ENCODE measurements at regions not wholly inside any gene's neighbourhood (a gene's known extent, or its start where the extent isn't known, plus 50 kb on each side); places are given as distances from the start of the nearest gene placed in this dataset.

DNA sequence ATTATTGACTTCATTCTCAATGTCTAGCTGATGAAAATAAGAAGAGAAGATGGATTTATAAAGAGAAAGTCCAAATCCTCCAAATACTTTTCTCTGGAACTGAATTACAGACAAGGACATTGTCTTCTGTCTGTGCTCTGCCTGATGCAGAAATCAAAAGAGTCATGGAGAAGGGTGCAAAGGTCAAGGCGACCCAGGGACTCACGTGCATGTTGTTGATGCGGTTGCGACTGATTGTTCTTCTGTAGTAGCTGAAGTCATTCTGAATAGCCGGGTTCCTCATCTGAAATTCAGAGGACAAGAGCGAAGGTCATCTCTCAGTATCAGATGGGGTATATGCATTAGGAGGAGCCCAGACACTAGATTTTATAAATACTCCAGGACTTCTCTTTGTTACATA, 104.4 kb downstream of the CYRIA start:
- DNase-seq: no peak

DNA sequence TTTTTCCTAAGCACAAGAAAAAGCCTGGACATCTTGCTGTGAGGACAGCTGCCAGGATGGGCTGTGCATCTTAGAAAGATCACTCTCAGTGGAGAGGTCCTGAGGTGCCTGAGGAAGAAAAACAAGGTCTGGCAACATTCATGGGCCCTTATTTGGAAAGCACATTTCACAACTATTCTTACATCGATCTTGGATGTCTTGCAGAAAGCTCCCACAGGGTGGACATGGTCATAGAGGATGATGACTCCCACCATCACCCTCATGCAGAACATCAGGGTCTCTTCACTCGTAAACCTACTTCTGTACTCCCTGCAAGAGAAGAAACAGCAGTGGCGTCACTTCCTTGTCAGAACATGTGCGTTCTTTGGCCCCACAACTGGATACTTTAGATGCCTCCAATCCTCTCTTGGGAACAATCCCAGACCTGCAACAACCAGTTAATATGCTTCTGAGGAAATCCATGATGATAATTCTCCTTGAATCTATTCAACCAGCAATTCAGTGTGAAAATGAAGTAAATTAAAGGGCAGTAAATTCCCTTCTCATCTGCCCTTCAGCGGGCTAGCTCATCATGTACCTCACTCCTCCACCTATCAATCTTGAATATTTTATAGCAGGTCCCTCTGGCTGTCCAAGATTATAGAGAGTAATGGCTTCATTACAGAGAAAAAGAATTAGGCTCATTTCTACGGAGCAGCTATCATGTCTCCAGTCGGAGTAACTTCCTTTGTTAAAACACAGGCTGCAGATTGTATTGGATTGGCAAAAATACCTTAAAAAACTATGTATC, 106.2 kb downstream of the CYRIA start:
- no peak for DNase-seq

DNA sequence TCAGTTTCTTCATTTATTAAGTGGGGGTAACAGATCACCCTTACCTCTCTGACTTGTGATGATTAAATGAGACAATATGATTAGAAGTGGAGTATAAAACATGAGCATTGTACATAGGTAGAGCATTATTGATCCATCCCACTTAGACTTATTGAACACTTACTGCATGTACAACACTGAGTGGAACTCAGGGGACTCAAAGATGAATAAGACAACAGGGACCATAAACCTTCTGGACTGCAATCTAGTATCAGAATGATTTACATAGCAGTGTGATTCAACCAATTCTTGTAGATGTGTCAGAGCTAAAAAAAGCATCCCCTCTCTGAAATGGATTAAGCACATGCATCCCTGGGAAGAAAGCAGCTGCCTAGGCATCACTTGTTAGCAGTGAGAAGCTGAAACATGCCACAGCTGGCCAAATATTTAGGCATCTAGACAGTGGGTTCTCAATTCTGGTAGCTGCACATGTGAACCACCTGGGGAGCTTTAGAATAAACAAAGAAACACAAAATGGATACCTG, 111.5 kb downstream of the CYRIA start:
- DNase-seq: no peak

DNA sequence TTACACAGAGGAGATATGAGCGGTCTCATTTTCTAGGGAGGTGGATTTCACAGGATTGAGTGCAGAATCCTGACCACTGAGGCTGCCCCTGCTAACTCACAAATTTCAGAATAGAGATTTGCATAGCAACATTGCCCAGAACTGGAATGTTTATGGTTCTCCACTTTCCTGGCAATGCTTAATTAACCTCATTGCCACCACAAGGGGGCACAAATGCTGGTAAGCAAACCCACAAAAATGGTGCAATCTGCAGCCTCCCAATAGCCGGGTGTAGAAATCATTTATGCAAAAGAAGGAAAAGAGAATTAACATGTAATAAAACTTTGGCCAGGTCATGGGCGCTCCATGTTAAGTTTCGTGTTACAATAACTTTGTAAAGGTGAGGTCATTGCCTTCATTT, 112.4 kb downstream of the CYRIA start:
- no peak for DNase-seq

DNA sequence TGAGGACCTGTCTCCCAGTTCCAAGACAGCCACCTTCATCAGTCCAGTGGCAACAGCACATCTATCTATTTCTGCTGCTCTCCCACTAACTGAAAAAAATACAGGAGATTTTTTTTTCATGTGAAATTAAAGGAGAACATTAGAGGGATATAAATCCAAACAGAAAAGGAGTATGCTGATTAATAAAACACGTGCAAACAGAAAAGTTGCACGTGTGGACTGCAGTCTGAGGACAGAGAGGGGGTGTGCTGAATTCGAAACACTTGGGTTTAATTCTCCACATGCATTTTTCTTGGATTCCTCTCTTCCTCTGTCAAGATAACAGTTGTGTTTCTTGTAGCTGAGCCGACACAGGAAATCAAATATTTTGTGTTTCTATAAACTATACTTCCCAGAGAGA, 113.4 kb downstream of the CYRIA start:
- no peak for DNase-seq

DNA sequence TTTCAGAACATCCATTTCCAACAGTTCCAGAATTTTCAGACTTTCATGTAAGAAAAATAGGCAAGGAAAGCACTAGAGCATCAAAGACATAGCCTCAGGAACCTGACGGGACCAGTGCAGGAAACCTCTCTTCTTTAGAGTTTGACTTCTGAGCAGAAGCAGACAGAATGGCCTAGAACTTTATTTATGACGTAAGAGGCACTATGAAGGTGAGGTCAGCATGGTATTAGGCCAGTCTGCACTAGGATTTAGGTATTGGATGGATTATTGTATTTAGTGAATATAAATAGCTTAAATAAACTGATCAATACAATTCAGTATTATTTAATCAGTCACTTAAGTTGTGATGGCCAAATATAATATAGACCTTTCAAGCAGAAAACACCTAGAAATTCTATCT, 117.6 kb downstream of the CYRIA start:
- no peak for DNase-seq

DNA sequence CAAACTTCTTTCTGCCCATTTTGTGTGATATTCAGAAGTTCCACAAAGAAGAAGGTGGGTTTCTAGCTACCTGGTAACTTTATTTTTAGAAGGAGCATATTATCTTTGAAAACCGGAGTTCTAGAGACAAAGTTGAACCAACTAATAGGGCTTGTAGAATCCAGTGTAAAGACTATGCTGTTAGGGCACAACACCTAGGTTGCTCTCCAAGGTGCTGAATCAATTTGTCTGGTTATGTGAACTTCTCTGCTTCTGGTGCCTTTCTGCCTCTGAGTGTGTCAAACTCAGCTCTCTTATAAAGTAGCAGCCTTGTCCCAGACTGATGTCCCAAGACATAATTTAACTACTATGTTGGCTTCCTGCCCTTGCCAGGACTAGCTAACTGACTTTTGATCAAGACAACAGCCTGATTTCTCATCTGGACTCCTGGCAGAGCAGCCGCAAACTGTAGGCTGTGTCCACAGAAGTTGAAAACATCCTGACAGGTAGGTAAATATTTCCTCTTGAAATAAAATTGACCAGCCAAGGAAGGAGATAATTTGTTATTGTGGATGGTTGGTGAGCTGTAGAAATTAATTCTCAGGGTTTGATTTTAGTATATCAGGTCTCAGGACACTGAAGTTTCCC, 119.4 kb downstream of the CYRIA start:
- DNase-seq: no peak

DNA sequence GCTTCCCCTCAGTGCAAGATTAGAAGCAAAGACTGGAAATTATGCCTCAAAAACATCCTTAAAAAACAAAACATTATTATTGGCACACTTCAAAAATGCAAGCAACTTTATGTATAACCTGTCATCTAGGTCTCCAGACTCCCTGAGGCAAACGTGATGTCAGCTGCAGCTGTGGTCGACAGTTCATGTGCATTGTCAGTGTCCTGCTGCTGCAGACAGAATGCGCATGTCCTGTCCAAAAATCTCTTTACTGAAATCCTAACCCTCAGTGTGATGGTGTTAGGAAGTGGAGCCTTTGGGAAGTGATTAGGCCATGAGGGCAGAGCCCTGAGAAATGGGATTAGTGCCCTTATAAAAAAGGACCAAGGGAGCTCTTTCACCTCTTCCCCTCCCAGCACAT, 126.9 kb downstream of the CYRIA start:
- DNase-seq: no peak

DNA sequence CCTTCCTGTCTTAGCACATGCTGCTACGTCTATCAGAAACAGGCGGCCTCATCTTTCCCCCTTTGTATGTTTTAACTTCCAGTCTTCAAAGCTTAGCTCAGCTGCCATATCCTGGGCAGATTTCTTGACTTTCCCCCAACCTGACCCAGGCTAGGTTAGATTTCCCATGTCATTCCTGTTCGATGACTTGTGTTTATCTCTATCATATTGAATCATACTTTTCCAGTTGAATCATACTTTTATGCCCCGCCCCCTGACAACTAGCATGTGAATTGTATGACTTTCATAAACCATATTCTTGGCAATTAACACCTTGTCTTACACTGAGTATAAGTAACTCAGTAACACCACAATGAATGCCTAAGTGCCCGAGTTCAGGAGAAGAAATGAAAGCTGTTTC, 128.3 kb downstream of the CYRIA start:
- DNase-seq: no peak

DNA sequence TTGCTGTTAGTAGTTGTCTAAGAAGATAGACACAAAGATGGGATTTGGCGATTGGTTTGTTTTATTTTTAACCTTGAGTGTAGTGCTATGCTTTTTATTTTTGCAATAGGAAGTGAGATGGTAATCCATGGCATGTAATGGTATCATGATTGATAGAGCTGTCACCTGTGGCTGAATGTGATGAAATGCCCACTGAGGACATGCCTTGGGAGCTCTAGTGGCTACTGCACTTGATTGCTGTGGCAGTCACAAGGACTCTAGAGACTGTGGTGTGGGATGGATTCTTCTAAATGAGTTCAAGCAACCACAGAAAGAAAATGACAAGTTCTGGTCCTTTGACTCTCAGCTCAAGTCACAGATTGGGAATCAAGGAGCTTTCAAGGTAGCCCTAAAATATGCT, 139.4 kb downstream of the CYRIA start:
- DNase-seq: no peak

DNA sequence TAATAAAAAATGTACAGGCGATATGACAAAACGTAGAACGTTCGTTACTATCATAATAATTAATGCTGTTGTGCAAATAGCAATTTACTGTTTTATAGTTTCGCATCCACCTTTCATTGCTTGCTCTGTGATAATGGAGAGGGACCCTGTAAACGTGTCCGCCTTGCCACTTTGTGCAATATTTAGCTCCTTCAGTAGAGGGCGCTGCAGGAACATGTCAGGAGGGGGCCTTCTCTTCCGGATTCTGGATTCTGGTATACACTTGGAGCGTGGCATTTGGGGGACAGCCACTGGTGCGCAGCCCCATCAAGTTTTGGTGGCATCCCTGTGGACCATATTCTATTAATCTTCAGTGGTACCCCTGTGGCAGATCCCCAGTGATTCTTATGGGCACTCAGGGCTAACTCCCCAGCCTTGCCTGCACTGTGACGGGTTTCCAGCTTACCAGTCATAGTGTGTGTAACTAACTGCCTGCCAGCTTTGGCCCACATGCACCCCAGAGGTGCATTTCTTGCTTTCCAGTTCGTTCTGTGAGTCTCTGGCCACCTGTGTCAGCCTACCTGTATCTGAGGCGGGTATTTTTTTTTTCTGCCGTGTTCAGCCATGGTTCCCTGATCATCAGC, 140.3 kb downstream of the CYRIA start:
- DNase-seq: no peak

DNA sequence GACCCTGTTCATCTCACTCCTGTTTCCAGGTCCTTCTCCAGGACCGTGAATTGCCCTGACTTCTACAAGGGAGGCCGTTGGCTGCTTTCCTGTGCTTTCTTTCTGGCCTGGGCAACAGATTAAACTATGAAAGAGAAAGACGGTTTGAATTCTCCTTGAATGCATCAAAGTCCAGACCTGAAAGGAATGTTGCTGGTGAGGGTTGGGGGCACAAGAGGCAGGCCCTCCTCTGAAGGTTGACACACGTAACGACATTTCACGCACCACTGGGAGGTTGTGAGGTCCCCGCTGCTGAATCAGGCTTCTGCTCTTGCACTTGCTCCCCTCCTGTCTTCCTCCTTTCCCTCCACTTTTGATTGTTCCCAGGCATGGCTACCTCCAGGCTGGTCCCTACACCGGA, 141.9 kb downstream of the CYRIA start:
- no peak for DNase-seq

DNA sequence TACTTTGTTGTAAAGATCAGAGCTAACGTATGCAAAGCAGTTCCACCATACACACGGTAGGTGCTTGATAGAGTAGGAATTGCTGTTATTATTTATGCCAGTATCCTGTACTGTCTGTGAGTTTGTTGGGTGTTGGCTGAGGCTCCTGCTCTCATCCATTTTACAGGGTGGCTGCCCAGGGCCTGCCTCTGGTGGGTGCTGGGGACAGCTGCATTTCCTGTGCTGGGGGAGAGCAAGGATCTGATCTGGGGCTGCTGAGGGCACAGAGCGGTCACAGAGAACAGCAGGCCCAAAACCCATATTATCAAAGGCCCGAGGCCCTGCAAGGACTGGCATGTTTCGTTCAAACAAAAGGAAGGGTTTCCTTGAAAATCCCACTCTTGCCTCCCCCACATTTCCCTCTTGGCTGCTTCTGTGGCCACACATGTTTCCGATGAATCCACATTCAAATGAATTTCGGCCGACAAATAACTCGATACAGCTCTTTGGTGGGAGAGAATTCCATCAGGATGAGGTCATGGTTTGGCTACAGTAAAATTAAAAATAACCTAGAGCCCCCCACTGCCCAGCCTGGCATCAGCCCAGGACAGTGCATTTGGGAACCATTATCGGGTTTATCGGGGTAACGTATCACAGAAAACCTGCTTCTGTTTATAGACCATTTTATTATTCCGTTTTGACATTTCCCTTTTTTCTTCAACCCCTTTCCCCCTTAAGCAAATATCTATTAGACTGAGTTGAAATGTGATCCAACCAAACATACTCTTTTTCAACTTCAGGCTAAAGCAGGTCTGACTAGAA, 143.4 kb downstream of the CYRIA start:
- no peak for DNase-seq

DNA sequence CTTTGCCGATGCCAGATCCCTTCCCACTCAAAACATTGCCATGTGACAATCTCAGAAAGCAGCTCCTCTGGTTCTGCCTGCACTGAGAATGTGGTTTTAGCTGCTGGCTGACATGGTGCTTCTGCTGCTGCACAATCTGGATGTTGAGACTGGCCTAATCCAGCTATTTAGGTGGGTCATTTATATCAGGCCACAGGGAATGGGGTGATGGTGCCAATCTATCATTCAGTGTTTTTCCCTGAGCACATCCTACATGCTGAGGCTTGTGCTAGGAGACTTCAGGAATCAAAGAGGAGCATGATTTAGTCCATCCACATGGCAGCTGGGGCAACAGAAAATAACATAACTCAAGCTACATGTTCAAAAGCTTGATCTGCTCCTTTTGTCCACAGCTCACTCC, 144.7 kb downstream of the CYRIA start:
- DNase-seq: no peak

DNA sequence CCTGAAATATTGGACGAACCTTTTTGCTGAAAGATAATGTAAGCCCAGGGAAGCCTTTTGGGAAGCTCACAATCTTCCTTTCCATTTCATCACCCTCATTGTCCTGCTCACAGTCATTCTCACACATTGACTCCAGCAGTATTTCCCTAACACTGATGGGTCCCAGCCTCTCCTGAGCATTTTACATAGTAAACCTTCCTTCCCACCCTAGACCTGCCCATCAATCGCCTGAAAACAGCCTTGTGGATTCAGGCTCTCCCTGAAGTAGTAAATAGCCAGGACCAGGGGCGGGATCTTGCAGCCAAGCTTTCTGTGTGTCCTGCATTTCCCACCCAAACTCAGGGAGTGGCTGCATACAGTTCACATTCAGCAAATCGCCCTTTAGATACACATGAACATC, 149.9 kb downstream of the CYRIA start:
- DNase-seq: no peak

DNA sequence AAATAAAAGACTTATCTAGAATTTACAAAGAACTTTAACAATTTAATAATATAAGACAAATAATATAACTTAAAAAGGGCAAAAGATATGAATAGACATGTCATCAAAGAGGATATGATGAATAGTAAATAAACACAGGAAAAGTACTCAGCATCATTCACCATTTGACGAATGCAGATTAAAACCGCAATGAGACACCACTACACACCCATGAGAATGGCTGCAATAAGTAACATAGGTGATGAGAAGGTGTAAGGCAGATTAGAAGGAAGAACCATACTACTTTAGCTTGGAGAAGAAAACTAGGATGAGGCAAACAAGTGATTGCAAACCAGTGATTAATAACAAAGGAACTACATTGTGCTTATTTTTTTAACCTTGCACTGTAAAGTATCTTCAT, 152.0 kb downstream of the CYRIA start:
- DNase-seq: no peak

DNA sequence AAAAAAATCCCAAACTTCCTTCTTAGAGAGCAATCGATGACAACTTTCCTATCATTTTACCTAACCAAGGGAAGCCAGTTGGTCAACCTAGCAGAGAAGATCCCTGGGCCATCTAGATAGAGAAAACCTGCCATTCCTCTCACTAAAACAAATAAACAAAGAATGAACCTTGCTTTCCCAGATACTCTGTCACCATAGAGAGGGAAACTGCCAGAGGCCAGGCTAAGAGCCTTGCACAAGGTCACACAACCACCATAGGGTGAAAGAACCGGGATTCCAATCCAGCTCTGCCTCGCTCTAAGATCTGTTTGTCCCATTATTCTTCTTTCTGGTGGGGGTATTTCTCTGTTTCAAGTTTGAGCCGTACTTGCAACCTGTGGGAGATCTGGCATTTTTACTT, 154.6 kb downstream of the CYRIA start:
- DNase-seq: no peak

DNA sequence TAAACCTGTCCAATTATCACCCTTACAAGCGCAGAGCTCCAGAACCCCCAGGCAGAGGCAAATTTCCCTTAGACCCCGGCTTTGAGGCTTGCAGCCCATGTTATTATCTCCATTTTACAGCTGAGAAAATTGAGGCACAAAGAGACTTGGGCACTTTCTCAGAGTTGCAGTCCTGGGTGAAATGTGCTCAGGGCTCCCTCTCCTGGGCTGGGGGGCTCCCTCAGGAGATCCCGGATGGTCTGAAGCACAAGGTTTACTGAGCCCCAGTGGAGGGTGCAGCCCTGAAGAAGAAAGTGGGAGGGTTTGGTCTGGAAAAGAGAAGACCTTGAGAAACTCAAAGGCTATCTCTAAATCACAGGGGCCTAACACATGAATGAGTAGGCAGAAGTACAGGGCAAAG, 156.6 kb downstream of the CYRIA start:
- DNase-seq: no peak

DNA sequence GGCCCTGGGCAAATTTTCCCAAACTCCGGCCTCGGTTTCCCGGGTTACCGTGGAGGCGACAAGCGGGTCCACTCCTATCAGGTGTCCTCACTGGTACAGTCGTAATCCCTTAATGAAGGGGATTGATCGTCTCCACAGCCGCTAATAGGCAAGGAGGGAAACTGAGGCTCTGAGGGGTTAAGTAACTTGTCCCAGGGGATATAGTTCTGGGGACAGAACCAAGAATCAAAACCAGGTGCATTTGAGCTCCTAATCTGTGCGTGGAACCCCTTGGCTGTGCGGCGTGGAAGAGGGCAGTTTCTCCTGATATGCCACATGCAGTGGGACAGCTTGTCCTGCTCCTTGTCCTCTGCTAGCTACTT, 157.2 kb downstream of the CYRIA start:
- no peak for DNase-seq

DNA sequence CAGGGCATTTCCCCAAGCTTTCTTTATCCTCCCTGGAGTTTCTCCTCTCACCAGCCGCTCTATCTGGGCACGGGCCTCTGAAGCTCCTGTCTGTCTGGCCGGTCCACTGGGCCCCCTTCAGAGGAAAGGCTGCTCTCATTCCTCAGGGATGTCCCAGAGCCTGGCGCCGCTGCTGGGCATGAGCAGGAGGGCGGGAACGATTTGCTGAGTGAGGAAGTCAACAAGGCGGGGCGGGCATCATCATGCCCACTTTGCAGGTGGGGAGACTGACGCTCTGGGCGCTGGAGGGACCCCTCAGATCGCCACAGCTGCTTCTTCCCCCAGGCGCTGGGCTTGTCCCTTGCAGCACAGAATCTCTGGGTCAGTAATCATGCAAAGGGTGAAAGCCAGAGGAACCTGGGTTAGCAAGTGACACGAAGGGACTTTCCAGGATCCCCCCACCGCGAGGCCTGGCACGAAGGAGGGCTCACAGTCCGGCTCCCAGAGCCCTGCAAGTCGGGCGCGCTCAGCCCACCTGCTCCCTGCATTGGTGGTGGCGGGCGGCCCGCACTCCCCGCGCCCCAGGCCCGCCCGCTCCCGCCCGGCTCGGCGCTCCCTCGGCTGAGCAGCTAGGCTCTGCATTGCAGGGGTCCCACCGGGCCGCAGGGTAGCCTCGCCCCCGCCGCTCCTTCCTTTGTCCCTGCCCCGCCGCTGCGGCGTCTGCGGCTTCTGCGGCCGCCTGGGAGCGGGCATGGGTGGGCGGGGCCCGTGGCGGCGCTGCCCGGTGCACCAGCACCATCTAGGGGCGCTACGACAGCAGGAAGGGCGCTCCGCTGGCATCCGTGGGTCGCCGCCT, 157.8 kb downstream of the CYRIA start:
- no peak for DNase-seq

DNA sequence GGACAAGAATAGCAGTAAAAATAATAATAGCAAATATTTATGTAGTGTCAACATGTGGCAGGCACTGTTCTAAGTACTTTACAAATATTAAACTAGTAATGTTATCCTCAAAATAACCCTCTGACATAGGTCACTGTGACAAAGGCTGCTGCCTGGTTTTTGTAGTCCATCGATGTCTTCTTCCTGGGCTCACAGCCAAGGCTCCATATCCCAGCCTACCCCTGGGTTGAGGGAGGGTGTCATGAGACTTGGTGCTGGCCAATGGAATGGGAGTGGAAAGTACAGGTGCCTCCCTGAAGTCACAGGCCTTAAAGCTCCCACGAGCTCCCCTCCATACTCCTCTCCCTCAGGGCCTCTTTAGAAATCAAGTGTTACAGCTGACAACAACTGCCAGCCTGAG, 159.3 kb downstream of the CYRIA start:
- DNase-seq: no peak
